ENCODE measurements at regions not wholly inside any gene's neighbourhood (a gene's known extent, or its start where the extent isn't known, plus 50 kb on each side); places are given as distances from the start of the nearest gene placed in this dataset.

DNA sequence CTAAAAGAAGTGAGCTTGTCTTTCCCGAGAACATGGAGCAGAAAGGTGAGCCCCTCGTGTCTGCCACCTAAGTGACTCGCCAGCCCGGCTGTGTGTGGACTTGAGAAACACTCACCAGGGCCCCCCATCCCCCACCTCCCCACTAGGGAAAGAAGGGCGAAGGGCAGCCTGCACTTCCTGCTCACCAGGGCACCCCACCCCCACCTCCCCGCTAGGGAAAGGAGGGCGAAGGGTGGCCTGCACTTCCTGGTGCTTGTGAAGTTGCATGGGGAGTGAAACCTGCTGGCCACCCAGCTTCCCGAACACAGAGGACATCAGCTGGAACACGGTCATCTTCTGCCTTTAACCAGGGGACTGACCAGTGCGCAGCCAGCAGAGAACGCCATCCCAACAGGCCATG is 402.7 kb upstream of the SALL3 start:
- H3K27ac ChIP-seq (ENCODE audit: low read length): no peak overlapping the region
- no peaks in the 10 kb centered on the region for H3K4me1 ChIP-seq (ENCODE audit: insufficient read depth, low read length)
- peaks cover 24% of the 10 kb centered on the region for H3K9me3 ChIP-seq (ENCODE audit: insufficient read depth, low read depth, low read length)
- no peaks in the 10 kb centered on the region for H3K27me3 ChIP-seq (ENCODE audit: insufficient read depth, low read length)
- no peak overlapping the region for H3K9ac ChIP-seq (ENCODE audit: low read depth, low read length)
- H3K36me3 ChIP-seq (ENCODE audit: insufficient read depth, low read depth, low read length): no peaks in the 10 kb centered on the region
- no peak overlapping the region for H3K4me3 ChIP-seq (ENCODE audit: low read length)

DNA sequence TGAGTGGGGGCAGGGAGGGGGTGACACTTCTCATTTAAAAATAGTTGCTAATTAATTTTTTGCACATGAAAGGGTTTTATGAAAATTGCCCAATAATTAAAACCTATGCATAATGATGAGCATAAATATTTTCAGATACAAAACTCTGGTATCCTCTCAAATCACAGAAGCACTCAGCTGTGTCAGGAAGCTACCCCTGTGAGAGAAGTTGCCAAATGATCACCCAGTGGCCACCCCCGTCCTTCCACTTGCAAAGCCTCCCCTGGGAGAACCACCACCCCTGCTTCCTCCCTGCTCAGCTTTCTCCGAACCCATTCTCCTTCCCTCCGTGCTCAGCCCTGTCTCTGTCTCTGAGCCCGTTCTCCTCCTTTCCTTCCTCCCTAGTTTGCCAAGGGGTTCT is 400.2 kb upstream of the SALL3 start:
- no peaks in the 10 kb centered on the region for H3K27me3 ChIP-seq (ENCODE audit: insufficient read depth, low read length)
- H3K36me3 ChIP-seq (ENCODE audit: insufficient read depth, low read depth, low read length): no peaks in the 10 kb centered on the region
- H3K9ac ChIP-seq (ENCODE audit: low read depth, low read length): no peak overlapping the region
- H3K9me3 ChIP-seq (ENCODE audit: insufficient read depth, low read depth, low read length): peaks cover 13% of the 10 kb centered on the region
- H3K4me3 ChIP-seq (ENCODE audit: low read length): no peak overlapping the region
- no peaks in the 10 kb centered on the region for H3K4me1 ChIP-seq (ENCODE audit: insufficient read depth, low read length)
- no peak overlapping the region for H3K27ac ChIP-seq (ENCODE audit: low read length)

DNA sequence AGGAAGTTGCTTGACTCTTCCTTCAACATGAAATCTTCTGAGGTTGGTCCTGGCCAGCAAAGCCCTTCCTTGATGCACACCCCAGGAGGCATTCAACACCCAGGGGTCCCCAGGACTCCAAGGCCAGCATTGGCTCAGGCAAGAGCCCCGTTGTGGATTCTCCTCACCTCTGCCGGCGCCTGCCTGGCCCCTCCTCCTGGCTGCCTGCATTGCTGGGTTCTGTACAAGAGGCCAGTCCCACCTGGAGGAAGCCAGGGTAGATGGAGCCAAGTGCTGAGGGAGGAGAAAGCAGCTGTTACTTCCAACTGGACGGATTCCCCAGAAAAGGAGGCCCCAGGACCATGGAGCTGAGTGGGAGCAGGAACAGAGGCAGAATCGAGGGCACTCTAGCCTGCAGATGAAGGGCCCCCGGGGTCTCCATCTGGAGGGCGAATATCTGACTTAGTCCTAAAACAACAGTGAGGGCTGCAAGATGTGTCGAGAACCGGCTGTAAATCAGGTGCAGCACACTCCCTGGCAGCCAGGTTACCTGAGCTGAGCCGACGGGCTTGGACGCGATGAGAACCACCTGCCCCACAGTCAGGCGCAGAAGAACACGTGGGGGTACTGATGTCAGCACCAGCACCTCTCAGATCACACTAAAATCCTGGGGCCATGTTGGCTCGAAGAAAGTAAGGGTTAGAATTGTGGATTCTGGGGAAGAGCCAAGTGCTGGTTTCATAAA is 399.6 kb upstream of the SALL3 start:
- Histone ChIP-seq H3K9me3 (ENCODE audit: insufficient read depth, low read depth, low read length) (peaks cover 7% of the 10 kb centered on the region), H3K4me1 (ENCODE audit: insufficient read depth, low read length) (no peaks in the 10 kb centered on the region), H3K4me3 (ENCODE audit: low read length) (no peak overlapping the region), H3K27ac (ENCODE audit: low read length) (no peak overlapping the region), H3K36me3 (ENCODE audit: insufficient read depth, low read depth, low read length) (no peaks in the 10 kb centered on the region), H3K9ac (ENCODE audit: low read depth, low read length) (no peak overlapping the region), H3K27me3 (ENCODE audit: insufficient read depth, low read length) (no peaks in the 10 kb centered on the region)

DNA sequence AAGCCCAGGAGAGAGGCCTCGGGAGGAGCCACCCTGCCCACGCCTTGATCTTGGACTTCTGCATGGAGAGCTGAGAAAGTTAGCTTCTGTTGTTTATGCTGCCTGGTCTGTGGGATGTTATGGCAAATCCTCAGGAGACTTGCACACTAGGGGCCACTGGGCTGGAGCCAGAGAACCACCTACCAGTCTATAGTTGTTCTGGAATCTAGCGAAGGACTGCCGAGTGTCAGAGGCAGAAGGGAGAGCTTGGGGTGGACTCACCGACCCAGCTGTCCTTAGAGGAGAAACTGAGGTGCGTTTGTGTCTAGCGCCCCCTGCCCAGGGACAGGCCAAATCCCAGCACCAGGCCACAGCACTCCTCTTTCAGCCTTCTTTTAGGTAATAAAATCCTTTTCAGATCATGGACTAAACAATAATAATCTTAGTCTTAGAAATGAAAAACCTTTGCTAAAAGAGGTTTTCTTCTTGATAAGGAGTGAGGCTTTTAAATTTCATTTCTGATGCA is 398.7 kb upstream of the SALL3 start:
- Histone ChIP-seq H3K27ac (ENCODE audit: low read length) (no peak overlapping the region), H3K9me3 (ENCODE audit: insufficient read depth, low read depth, low read length) (peaks cover 3% of the 10 kb centered on the region; the same call in 1 of the 2 replicates), H3K9ac (ENCODE audit: low read depth, low read length) (no peak overlapping the region), H3K27me3 (ENCODE audit: insufficient read depth, low read length) (no peaks in the 10 kb centered on the region), H3K36me3 (ENCODE audit: insufficient read depth, low read depth, low read length) (no peaks in the 10 kb centered on the region), H3K4me1 (ENCODE audit: insufficient read depth, low read length) (no peaks in the 10 kb centered on the region), H3K4me3 (ENCODE audit: low read length) (no peak overlapping the region)

DNA sequence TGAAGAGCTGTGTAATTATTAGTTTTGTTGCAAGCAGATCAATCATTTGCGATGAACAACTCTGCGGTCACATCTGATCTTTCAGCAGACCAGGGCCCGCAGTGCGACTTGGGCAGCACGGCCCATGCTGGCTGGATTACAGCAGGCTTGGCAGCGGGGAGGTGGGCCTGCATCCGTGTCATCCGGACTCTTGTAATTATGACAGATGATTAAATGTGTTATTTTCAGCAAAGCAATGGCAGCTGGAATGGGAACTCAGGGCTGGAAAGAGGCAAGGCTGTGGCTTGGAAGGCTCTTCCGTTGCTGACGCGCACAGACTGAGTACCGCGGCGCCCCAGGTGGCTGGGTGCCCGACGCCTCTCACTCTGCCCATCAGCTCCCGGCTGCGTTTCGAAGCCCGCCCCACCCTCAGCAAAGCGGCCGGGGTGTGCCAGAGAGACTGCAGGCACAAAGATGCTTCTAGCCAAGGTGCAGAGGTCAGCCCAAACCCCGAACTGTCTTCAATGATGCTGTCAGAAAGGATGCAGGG is 397.4 kb upstream of the SALL3 start:
- Histone ChIP-seq H3K9me3 (ENCODE audit: insufficient read depth, low read depth, low read length) (peaks cover 3% of the 10 kb centered on the region; the same call in 1 of the 2 replicates), H3K27ac (ENCODE audit: low read length) (no peak overlapping the region), H3K4me3 (ENCODE audit: low read length) (no peak overlapping the region), H3K9ac (ENCODE audit: low read depth, low read length) (no peak overlapping the region), H3K36me3 (ENCODE audit: insufficient read depth, low read depth, low read length) (no peaks in the 10 kb centered on the region), H3K27me3 (ENCODE audit: insufficient read depth, low read length) (no peaks in the 10 kb centered on the region), H3K4me1 (ENCODE audit: insufficient read depth, low read length) (no peaks in the 10 kb centered on the region)

DNA sequence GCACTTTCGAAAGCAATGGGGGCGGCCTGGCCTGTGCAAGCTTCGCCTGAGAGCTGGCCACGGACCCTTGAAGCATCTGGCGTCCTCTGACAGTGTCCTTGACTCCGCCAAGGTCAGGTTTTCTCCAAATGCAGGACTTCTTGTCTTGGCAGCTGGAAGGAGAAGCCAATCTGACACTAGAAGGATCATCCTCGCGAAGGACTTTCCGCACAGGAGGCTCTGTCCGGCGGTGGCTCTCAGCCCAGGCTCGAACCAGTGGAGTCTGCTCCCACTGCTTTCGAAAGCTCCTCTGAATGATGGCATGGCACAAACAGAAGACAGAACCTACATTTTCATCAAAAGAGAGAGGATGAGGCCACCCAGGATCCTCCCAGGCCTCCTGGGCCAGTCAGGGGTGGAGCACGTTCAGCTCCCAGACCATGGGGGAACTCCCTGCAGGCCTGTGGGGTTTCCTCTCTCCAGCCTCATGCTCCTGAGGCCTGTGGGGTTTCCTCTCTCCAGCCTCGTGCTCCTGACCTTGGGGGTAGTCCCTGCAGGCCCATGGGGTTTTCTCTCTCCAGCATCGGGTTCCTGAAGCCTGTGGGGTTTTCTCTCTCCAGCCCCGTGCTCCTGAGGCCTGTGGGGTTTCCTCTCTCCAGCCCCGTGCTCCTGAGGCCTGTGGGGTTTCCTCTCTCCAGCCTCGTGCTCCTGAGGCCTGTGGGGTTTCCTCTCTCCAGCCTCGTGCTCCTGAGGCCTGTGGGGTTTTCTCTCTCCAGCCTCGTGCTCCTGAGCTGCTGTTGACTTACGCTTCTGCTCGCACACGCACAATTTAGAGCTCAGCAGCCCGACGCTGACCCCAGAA is 396.5 kb upstream of the SALL3 start:
- peaks cover 3% of the 10 kb centered on the region; the same call in 1 of the 2 replicates for H3K9me3 ChIP-seq (ENCODE audit: insufficient read depth, low read depth, low read length)
- no peak overlapping the region for H3K27ac ChIP-seq (ENCODE audit: low read length)
- no peak overlapping the region for H3K4me3 ChIP-seq (ENCODE audit: low read length)
- H3K9ac ChIP-seq (ENCODE audit: low read depth, low read length): no peak overlapping the region
- no peaks in the 10 kb centered on the region; the same call in 1 of the 2 replicates for H3K4me1 ChIP-seq (ENCODE audit: insufficient read depth, low read length)
- no peaks in the 10 kb centered on the region for H3K36me3 ChIP-seq (ENCODE audit: insufficient read depth, low read depth, low read length)
- H3K27me3 ChIP-seq (ENCODE audit: insufficient read depth, low read length): no peaks in the 10 kb centered on the region

DNA sequence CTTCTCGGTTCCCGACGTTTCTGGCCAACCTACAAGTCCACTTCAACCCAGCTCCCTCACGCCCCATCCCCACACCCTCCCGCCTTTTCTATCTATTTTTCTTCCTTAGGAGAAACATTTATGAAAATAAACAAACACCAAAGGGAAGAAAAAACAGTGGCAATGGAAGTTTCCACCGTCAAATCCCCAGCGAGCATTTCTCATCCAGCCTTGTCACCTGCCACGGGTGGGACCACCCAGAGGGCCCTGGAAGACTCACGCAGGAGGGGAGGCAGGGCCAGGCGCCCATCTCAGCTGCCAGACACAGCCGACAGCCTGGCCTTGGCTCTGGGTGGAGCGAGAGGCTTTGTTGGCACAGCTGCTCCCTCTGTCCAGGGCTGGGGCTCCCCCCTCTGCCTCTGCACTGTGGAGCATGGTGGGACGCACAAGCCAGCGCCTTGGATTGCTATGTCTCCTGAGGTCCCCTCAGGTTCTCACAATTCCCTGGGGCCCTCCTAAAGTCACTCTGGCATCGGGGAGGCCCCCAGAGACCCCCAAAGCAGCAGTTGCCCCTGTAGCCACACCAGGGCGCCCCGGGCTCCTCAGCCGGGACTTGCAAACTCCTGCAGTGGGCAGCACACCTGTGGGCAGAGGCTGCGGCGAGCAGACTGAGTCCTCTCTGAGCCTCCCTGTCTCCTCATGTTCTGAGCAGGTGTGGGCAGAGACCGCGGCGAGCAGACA is 395.7 kb upstream of the SALL3 start:
- no peak overlapping the region for H3K27ac ChIP-seq (ENCODE audit: low read length)
- no peaks in the 10 kb centered on the region for H3K27me3 ChIP-seq (ENCODE audit: insufficient read depth, low read length)
- no peak overlapping the region for H3K4me3 ChIP-seq (ENCODE audit: low read length)
- H3K9me3 ChIP-seq (ENCODE audit: insufficient read depth, low read depth, low read length): peaks cover 2% of the 10 kb centered on the region; the same call in 1 of the 2 replicates
- H3K4me1 ChIP-seq (ENCODE audit: insufficient read depth, low read length): peaks cover 4% of the 10 kb centered on the region; the same call in 1 of the 2 replicates
- H3K36me3 ChIP-seq (ENCODE audit: insufficient read depth, low read depth, low read length): no peaks in the 10 kb centered on the region
- H3K9ac ChIP-seq (ENCODE audit: low read depth, low read length): no peak overlapping the region

DNA sequence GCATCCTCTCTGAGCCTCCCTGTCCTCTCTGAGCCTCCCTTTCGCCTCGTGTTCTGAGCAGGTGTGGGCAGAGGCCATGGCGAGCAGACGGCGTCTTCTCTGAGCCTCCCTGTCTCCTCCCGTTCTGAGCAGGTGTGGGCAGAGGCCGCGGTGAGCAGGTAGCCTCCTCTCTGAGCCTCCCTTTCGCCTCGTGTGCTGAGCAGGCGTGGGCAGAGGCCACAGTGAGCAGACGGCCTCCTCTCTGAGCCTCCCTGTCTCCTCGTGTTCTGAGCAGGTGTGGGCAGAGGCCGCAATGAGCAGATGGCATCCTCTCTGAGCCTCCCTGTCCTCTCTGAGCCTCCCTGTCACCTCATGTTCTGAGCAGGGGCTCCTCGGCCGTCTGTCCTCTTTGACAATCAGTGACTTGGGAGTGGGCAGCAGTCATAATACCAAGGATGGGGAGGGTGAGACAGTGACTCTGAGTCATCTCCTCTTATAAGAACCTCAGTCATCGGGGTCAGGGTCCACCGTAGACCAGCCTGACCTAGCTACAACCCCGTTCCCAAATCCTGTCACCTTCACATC is 395.1 kb upstream of the SALL3 start:
- H3K27me3 ChIP-seq (ENCODE audit: insufficient read depth, low read length): no peaks in the 10 kb centered on the region

DNA sequence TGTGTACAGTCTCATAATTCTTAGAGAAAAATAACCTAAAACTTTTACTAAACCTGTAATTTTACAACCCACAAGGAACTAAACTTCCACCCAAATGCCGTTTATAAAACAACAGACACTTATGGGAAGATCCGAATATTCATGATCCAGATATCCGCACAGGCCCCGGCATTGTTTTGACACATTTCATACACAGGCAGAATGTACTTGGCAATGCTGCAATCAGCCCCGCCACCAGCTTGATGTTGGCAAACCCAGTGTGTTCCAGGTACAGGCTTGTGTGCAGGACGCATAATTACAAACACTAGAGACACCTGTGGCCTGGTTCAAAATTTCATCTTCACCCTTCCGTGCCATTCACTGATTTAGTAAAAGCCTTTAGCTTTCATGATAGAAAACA is 393.0 kb upstream of the SALL3 start:
- Histone ChIP-seq H3K36me3 (ENCODE audit: insufficient read depth, low read depth, low read length) (no peaks in the 10 kb centered on the region), H3K27me3 (ENCODE audit: insufficient read depth, low read length) (no peaks in the 10 kb centered on the region), H3K27ac (ENCODE audit: low read length) (no peak overlapping the region), H3K4me3 (ENCODE audit: low read length) (no peak overlapping the region), H3K4me1 (ENCODE audit: insufficient read depth, low read length) (peaks cover 13% of the 10 kb centered on the region; the same call in 1 of the 2 replicates), H3K9me3 (ENCODE audit: insufficient read depth, low read depth, low read length) (no peaks in the 10 kb centered on the region), H3K9ac (ENCODE audit: low read depth, low read length) (no peak overlapping the region)

More for the DNA sequence above, 395.1 kb upstream of the SALL3 start:
- H3K27ac ChIP-seq (ENCODE audit: low read length): no peak overlapping the region
- no peaks in the 10 kb centered on the region for H3K36me3 ChIP-seq (ENCODE audit: insufficient read depth, low read depth, low read length)
- H3K9ac ChIP-seq (ENCODE audit: low read depth, low read length): no peak overlapping the region
- peaks cover 11% of the 10 kb centered on the region; the same call in 1 of the 2 replicates for H3K4me1 ChIP-seq (ENCODE audit: insufficient read depth, low read length)
- no peak overlapping the region for H3K4me3 ChIP-seq (ENCODE audit: low read length)
- no peaks in the 10 kb centered on the region for H3K9me3 ChIP-seq (ENCODE audit: insufficient read depth, low read depth, low read length)

DNA sequence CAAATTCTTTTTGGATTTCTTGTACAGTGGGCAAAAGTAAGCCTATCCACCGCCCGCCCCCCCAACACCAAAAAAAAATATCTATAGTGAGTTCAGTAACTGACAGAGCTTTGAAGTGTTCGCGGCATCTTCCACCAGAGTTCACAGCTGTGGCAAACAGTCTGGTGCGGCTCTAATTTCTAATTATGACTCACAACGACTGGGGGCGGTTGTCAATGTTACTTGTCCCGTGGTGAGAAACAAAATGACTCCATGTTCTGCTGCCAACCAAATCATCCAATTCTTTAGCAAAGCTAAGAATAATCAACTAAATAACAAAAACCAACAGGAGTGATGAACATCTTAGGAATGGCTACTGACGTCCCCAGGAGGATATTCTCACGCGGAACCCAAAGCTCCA is 392.5 kb upstream of the SALL3 start:
- H3K9me3 ChIP-seq (ENCODE audit: insufficient read depth, low read depth, low read length): no peaks in the 10 kb centered on the region
- H3K9ac ChIP-seq (ENCODE audit: low read depth, low read length): no peak overlapping the region
- no peak overlapping the region for H3K27ac ChIP-seq (ENCODE audit: low read length)
- H3K4me3 ChIP-seq (ENCODE audit: low read length): no peak overlapping the region
- no peaks in the 10 kb centered on the region for H3K27me3 ChIP-seq (ENCODE audit: insufficient read depth, low read length)
- H3K4me1 ChIP-seq (ENCODE audit: insufficient read depth, low read length): peaks cover 13% of the 10 kb centered on the region; the same call in 1 of the 2 replicates
- H3K36me3 ChIP-seq (ENCODE audit: insufficient read depth, low read depth, low read length): no peaks in the 10 kb centered on the region
